Pancreas (tissue), 10 donors: ENCODE measurements at regions not wholly inside any gene's neighbourhood (a gene's known extent, or its start where the extent isn't known, plus 50 kb on each side); places are given as distances from the start of the nearest gene placed in this dataset.

Experiments used
- ATAC-seq, 4 donors: fragments of 200-7000 bp; cut with Tn5 transposase; one replicate each; pipeline versions ENCODE4 v1.8.0 to v1.9.1; 2020; ENCODE audit warnings: mild to moderate bottlenecking in 4 of 4, moderate library complexity in 4 of 4
- DNase-seq, 6 donors: peaks; one replicate each; pipeline ENCODE4 v3.0.0-alpha.2; 2020
- FAIRE-seq: peaks from 2 replicates; lab custom pipeline; 2012; peaks lifted over from hg19 to GRCh38; lab: Jason Lieb, UNC
- H3K27ac ChIP-seq, 4 donors: fragments of 200-600 bp; sonication (generic); 1 replicate in 3 of 4; 2 replicates in 1 of 4; pipeline versions ENCODE4 v1.5.0 to v1.8.0; 2020
- H3K27me3 ChIP-seq, 4 donors: fragments of 200-600 bp; one replicate each; pipeline ENCODE4 v1.8.0; 2021
- H3K36me3 ChIP-seq, 3 donors: fragments of 200-600 bp; sonication (generic) in 1 of 3; one replicate each; pipeline versions ENCODE4 v1.5.0 to v1.8.0; 2020 to 2021
- H3K4me1 ChIP-seq, 3 donors: fragments of 200-600 bp; one replicate each; pipeline ENCODE4 v1.8.0; 2021
- H3K4me3 ChIP-seq, 4 donors: fragments of 200-600 bp; sonication (generic) in 2 of 4; one replicate each; pipeline versions ENCODE4 v1.5.0 to v1.8.0; 2020 to 2021
- H3K9me3 ChIP-seq, 4 donors: fragments of 200-600 bp; one replicate each; pipeline ENCODE4 v1.8.0; 2021
- CTCF ChIP-seq, 4 donors: fragments of 200-600 bp; sonication (generic) in 3 of 4; IDR thresholded peaks; one replicate each; pipeline versions ENCODE4 v1.5.0 to v1.8.0; 2021; ENCODE audit warnings: antibody characterized with exemption in 4 of 4
- WGBS, 2 donors: extraction: QIAGEN DNeasy Blood & Tissue Kit; methylation state at CpG; one replicate each; pipeline ENCODE4 v1.1.7; 2013; 5-methylcytosine and 5-hydroxymethylcytosine counted together
- intact Hi-C, 3 donors: fragments of 100-400 bp; cut with DNase I; formaldehyde crosslinking; loops; one replicate each; pipeline versions ENCODE4 v1.11.1 to v1.14.2; 2022
- donor health status: healthy with polysubstance abuse.
- donor health status: DM: no; HTN: no; CAD: no; lungs with moderate emphysema.
- donor health status: DM: no; HTN: no; CAD: no.
- donor health status: control.
- donor health status: control.
- donor health status: Bipolar disorder and iron deficiency.
- donor health status: DM: yes; HTN: yes; CAD: no.
- donor health status: DM: no; HTN: no; CAD: no.
- donor health status: DM: no; HTN: no; CAD: no.
- donor health status: DM: yes; HTN: yes; CAD: no.

- no peak overlapping the region for H3K27ac ChIP-seq
- no peaks in the 10 kb centered on the region for H3K9me3 ChIP-seq
- no peaks in the 10 kb centered on the region for H3K4me1 ChIP-seq
- no peak overlapping the region for H3K4me3 ChIP-seq
- no peaks in the 10 kb centered on the region for H3K27me3 ChIP-seq
- ATAC-seq: no peak
- intact Hi-C loops: no loop called here
- no peak for TF ChIP-seq CTCF (IDR thresholded peaks at IDR 0.05)
- FAIRE-seq: no peak
- DNase-seq: no peak
- 46 to 73% methylated on average over 3 of the region's 3 CpGs for WGBS, 2 donors
- H3K36me3 ChIP-seq: no peaks in the 10 kb centered on the region
Observed at GRCh38 chr2:103814016-103814415, 1039.9 kb upstream of the POU3F3 start.

- FAIRE-seq: no peak
- intact Hi-C loops: no loop called here
- Histone ChIP-seq H3K4me3 (no peak overlapping the region), H3K4me1 (no peaks in the 10 kb centered on the region), H3K36me3 (no peaks in the 10 kb centered on the region), H3K27ac (no peak overlapping the region), H3K27me3 (no peaks in the 10 kb centered on the region), H3K9me3 (no peaks in the 10 kb centered on the region)
- WGBS, 2 donors: 33 to 45% methylated on average over 1 of the region's 1 CpG
- DNase-seq: no peak
- no peak for TF ChIP-seq CTCF (IDR thresholded peaks at IDR 0.05)
- no peak for ATAC-seq
Observed at GRCh38 chr2:103815731-103816130, 1038.2 kb upstream of the POU3F3 start.

GRCh38 chr2:103817746-103818145, 1036.2 kb upstream of the POU3F3 start:
- H3K27ac ChIP-seq: no peak overlapping the region
- TF ChIP-seq CTCF (IDR thresholded peaks at IDR 0.05): no peak
- no peaks in the 10 kb centered on the region for H3K4me1 ChIP-seq
- no peak for ATAC-seq
- intact Hi-C loops: no loop called here
- H3K36me3 ChIP-seq: no peaks in the 10 kb centered on the region
- no peaks in the 10 kb centered on the region for H3K27me3 ChIP-seq
- FAIRE-seq: no peak
- H3K9me3 ChIP-seq: no peaks in the 10 kb centered on the region
- H3K4me3 ChIP-seq: no peak overlapping the region
- WGBS, 2 donors: 68 to 88% methylated on average over 3 of the region's 3 CpGs
- DNase-seq: no peak

GRCh38 chr2:103818176-103818575, 1035.7 kb upstream of the POU3F3 start:
- WGBS, 2 donors: 35 to 44% methylated on average over 2 of the region's 2 CpGs
- DNase-seq: no peak
- H3K27me3 ChIP-seq: no peaks in the 10 kb centered on the region
- TF ChIP-seq CTCF (IDR thresholded peaks at IDR 0.05): no peak
- H3K4me1 ChIP-seq: no peaks in the 10 kb centered on the region
- no peak for FAIRE-seq
- H3K9me3 ChIP-seq: no peaks in the 10 kb centered on the region
- H3K36me3 ChIP-seq: no peaks in the 10 kb centered on the region
- intact Hi-C loops: no loop called here
- no peak overlapping the region for H3K27ac ChIP-seq
- no peak for ATAC-seq
- H3K4me3 ChIP-seq: no peak overlapping the region

- intact Hi-C loops: no loop called here
- H3K4me3 ChIP-seq: no peak overlapping the region
- no peak overlapping the region for H3K27ac ChIP-seq
- no peak for TF ChIP-seq CTCF (IDR thresholded peaks at IDR 0.05)
- H3K36me3 ChIP-seq: no peaks in the 10 kb centered on the region
- ATAC-seq (no peak), FAIRE-seq (no peak), DNase-seq (no peak)
- H3K27me3 ChIP-seq: no peaks in the 10 kb centered on the region
- no peaks in the 10 kb centered on the region for H3K9me3 ChIP-seq
- H3K4me1 ChIP-seq: no peaks in the 10 kb centered on the region
- WGBS, 2 donors: 62 to 77% methylated on average over 5 of the region's 5 CpGs
Observed at GRCh38 chr2:103819599-103819998, 1034.3 kb upstream of the POU3F3 start.
